ENCODE measurements at regions not wholly inside any gene's neighbourhood (a gene's known extent, or its start where the extent isn't known, plus 50 kb on each side); places are given as distances from the start of the nearest gene placed in this dataset.

DNA sequence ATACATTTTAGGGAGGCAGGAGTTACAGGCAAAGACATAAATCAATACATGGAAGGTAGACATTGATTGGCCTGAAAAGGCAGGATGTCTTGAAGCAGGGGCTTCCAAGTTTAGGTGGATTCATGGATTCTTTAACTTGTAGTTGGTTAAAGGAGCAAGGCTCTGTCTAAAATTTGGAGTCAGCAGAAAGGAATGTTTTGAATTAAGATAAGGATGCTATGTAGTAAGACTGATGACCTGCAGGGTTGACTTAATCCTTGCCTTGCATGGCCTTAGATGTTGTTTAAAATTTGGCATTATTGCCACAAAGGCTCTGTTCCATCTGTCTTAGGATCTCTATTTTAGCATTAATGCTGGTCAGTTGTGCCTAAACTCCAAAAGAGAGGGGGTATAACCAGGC, 171.3 kb downstream of the C5orf15 start:
- DNase-seq (ENCODE audit: low spot score), result no peak

DNA sequence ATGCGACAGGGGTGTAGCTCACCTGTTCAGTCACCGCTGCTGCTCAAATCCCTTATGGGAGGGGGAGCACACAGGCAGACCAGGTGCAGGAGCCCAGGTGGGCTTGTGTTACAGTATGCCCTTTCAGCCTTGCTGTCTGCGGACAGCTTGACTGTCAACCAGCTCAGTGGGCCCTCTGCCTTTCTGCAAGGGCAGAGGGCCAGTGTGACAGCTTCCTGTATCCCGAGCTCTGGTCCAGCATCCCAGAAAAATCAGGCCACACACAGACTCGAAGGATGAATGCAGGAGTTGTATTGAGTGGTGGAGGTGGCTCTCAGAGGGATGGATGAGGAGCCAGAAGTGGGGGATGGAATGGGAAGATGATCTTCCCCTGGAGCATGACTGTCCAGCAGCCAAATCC, 172.2 kb downstream of the C5orf15 start:
- DNase-seq (ENCODE audit: low spot score), result no peak

DNA sequence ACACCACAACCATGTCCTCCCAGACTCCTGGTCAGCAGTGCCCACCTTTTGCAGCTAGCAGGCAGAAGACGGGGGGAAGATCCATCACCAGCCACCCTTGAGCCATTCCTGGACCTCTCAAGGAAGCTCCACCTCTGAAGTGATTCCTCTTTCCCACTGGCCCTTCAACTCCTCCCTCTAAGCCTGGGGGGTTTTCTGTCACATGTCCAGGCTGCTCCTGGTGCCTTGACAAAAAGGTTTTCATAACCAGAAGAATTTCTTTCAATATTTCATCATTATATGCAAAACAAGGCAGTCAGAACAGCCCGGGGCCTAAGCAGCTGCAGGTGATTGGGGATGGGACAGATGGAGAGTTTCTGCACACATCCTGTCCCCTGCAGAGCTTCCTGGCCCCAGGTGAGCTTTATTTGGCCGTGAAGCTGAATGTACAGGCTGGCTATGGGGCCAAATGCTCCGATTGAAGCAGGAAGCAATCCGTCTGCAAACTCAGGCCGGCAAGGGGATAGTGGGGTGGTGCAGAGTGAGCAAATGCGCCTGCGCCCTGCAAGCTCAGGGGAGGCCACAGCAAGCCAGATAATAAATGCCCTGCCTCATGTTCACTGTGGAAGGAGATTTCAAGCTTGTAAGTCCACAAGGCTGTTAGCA, 173.5 kb downstream of the C5orf15 start:
- no peak for DNase-seq (ENCODE audit: low spot score)

DNA sequence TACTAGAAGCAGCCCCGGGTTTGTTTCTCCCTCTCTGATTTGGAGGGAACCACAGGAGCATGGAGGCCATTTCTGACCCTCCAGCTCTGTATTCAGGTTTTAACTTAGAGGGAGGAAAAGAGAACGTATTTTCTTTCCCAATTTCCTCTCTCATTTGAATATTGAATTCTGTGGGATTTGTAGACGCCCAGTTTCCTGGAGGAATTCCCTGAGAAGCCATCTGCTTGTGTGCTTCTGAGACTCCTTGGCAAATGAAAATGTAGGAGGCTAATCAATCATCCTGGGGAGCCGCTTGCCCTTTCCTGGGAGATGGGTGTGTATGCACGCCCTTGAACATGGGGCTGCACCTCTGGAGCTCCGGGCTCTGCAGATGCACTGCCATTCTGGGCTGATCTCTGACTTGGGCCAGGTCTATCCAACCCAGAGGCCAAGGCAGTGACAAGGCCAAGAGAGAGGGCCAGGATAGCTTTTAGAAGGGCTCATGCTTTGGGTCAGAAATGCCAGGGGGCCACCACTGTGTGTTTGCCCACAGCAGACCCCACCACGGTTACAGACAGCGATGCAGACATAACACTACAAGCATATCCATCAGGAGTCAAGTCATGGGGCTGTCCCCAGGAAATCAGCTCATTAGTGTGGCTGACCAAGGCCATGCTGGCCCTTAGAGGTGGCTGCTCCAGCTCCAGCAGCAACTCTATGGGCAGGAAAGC, 174.5 kb downstream of the C5orf15 start:
- DNase-seq (ENCODE audit: low spot score), result no peak

DNA sequence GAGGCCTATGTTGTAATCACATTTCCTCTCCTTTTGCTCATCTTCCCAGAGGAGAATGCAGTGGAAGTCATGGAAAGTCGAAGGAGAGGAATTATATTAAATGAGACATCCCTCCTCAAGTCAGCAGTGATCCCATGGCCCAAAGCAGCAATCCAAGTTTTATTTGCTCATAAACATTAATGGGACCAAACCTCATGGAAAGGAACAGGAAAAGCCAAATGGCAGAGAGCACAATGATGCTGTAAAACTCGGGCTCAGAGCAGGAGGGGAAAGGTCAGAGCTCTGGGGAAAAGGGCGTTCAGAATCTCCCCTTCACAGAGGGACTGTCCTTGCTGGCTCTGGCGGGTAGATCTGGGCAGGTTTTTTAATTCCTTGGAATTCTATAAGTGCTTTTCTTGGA, 175.8 kb downstream of the C5orf15 start:
- DNase-seq (ENCODE audit: low spot score), result no peak

DNA sequence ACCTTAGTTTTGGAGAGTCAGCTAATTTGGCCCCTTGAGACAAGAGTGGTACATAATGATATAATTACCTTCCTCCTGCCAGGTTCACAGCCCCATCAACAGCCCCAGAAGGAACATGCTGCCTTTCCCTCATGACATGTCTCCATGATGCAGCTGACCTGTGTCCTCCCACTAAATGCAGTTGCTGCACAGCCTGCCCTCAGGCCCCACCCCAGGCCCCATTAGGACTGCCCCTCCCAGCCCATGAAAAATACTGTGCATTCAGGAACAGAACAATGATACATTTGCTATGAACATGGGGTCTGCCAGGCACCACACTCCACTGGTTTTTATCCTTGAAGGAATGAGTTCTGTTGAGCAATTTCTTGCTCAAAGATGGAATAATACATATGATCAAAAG, 176.4 kb downstream of the C5orf15 start:
- no peak for DNase-seq (ENCODE audit: low spot score)

DNA sequence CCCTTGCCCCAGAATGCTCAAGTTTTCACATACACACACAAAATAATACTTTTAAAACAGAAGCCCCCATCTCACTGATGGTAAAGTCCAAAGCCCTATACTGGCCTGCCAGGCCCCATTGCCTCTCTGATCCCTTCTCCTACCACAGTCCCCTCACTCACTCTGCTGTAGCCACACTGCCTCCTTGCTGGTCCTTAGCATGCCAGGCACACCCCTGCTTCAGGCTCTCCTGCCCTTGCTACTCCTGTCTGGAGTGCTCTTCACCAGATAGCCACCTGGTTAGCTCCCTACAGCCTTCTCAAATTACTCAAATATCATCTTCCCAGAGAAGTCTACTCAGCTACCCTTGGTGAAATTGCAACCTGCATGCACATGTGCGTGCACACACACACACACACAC, 177.5 kb downstream of the C5orf15 start:
- no peak for DNase-seq (ENCODE audit: low spot score)

DNA sequence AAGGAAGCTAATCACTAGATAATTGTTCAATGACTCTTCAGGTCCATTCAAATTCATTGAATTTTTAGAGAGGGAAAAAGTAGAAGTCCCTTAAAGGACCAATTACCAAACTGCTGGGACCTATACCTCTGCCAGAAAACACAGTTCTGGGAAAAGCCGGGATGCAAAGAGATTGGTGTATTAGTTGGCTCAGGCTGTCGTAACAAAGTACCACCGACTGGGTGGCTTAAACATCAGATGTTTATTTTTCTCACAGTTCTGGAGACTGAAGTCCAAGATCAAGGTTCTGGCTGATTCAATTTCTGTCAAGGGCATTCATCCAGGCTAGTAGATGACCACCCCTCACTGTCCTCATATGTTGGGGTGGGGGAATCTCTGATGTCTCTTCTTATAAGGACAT, 177.1 kb upstream of the FSTL4 start:
- no peak for DNase-seq (ENCODE audit: low spot score)

DNA sequence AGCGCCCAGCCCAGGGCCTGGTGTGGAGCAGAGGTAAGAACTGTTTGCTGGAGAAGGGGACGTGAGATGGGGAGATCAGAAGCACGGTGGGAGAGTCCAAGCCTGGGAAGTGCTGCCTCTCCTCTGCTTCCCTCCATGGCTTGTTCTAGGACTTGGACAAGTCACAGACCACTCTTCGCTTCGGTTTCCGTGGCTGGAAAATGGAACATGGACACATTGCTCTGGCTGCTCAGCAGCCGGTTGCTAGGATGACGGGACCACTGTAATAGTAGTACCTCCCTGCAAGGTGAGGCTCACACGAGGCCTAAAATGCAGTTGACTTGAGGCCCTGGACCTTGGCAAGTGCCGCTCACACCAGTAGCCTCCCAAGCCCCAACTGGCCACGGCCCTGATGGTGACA, 175.8 kb upstream of the FSTL4 start:
- no peak for DNase-seq (ENCODE audit: low spot score)

DNA sequence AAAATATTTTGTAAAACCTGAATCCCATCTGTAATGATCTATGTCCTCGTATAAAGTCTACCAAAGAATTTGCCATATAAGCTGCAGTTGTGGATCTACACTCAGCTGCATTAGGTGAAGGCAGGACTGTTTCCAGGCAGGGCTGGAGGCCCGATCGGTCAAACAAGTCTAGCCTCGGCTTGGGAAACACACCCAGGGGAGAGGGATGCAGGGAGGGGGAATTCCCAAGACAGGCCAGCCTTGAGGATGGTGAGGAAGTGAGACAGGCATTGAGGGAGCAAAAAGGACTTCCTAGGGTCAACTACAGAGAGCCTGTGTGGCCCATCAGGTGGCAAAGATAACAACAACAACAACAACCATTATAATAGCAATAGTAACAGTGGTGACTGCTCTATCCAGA, 174.1 kb upstream of the FSTL4 start:
- DNase-seq (ENCODE audit: low spot score), result no peak

DNA sequence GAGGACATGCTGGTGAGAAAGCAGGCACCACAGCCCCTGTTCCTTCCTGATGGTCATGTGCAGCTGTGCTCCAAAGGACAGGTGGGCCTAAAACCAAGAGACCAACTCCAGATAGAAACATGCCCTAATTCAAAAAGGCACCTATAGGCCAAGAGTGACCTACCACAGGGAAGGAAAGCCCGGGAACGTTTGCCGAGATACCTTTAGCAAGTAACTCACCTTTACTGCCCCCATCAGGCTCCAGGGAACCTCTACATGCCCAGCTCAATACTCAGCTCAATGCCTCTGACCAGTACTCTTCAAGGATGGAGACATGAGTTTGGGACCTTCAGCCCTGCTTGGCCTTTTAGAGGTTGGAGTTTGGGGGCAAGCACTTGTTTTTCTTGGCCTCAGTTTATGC, 172.8 kb upstream of the FSTL4 start:
- DNase-seq (ENCODE audit: low spot score), result no peak

DNA sequence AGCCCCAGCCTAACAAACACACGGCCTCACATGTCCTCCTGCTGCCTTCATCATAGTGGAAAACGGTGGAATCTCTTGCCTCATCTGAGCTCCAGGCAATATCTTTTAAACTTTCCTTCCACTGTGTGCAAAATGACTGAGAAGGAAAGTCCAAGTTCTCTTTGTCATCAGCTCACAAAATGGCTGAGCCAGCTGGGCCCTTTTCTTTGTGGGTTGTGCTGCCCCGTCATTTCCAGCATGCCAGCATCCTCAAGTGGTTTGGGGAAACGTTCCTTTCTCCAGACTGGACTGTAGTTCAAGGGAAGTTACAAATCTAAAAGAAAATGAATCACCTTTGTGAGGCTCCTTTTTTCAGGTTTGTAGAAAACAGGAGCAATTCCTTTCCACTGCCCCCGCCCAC, 171.1 kb upstream of the FSTL4 start:
- no peak for DNase-seq (ENCODE audit: low spot score)

DNA sequence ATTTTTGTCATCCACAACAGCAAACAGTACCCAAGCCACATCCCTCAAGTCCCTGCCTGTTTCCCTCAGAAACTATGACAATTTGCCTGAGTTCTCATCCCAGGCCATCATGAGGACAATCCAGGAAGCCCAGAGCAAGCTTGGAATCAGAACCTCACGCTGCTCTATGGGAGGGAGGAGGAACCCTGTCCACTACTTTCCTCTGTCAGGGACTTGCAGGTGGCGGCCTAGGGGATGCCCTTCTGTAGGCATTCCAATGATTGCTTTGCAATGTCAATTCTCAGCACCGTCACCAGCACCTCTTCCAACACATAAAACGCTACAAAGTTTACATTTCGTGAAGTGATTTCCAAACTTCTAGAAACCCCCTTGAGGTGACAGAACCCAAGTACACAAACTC, 170.4 kb upstream of the FSTL4 start:
- DNase-seq (ENCODE audit: low spot score), result no peak

DNA sequence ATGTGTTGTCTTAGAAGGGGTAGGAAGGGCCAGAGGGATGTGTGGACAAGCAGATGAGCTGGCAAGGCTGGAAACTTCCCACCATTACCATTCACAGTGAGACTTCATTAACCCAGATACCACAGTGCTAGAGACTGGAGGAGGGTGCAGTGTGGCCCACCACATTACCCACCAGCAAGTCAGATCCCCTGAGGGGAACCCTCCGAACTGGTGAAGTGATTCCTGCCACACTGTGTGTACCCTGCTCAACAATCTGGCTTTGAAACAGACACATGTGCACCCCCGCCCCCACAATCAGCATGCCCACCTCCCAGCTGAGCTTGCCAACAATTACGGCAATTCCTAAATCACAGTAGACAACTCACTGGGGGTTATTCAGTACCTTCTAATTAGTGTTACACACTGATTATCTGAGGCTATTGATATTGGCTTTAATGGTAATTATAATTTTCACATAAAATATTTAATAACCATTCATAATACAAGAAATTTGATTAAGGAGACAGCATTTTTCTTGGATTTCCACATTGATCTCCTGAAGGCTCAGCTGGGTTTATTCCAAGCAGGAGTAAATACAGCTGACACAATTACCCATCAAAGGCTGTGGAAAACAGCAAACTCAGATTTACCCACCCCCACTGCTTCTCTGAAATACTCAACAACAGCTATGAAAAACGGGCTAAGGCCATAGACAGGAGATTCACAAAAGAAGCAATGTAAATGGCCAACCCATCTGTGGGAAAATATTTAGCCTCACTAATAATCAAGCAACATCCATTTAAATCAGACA, 169.3 kb upstream of the FSTL4 start:
- no peak for DNase-seq (ENCODE audit: low spot score)

DNA sequence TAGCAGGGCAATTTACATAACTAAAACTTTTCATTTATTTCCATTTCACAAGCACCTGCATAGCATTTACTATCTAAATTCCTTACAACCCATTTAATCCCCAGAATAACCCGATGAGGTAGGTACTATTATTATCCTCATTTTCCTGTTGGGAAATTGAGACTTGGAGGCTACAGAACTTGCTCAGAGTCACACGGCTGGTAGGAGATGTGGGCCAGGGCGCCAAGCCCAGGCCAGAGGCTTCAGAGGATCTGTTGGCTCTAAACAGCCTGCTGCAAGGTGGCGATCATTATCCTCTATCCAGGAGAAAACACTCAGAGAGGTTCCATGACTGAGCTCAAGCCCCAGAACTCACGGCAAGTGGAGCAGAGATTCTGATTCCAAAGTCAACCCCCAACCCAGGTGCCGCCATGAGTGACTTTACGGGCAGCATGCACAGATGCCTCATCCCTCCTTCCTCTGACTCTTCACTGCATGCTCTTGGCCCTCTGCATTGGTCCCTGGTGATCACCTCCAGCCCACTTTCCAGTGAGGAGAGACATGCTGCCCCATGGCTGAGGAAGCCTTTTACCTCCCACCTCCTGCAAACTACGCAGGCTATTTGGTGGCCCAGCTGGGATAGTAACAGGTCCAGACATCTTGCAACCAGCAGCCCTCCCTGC, 168.4 kb upstream of the FSTL4 start:
- DNase-seq (ENCODE audit: low spot score), result no peak

DNA sequence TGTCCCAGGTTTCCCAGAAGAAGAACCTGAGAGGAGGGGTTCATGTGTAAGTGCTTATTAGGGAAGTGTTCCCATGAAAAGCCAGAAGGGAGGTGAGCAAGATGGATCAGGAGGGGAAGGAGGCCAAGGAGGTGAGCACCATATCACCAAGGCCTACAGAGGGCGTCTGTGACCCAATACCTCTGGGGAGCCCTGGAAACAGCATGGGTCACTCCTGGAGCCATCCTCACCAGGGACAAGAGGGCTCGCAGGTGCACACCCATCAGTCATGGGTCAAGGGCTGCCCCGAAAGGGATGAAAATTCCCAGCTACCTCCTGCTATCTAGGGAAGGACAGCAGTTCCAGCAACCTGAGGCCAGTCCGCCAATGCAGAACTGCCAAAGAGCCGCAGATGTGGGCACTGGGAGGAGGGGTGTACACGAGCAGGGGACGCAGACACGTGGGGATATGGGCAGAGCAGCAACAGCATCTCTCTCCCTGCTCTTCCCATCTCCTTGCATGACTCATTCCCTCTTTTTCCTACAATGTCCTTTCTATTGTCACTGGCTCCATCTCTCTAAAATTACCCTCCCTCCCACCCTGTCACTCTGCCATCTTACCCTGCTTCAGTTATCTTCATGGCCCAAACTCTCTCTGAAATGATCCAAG, 167.6 kb upstream of the FSTL4 start:
- DNase-seq (ENCODE audit: low spot score), result no peak

DNA sequence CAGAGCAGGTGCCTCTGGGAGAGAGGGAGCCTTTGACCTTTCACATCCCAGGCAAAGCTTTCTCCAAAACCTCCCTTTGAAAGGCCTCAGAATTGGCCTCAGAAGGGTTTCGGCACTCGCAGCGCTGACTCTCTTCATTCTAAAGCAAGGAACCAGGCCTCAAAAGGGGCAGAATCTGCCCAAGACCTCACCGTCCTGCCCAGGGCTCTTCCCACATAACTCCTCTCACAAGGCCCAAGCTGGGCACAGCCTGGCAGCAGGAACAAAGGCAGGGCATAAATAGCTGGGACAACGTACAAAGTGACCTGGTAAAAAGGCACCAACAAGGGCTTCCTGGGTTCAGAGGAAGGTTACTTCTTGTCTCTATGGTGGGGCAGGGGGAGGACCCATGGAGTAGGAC, 166.3 kb upstream of the FSTL4 start:
- no peak for DNase-seq (ENCODE audit: low spot score)

DNA sequence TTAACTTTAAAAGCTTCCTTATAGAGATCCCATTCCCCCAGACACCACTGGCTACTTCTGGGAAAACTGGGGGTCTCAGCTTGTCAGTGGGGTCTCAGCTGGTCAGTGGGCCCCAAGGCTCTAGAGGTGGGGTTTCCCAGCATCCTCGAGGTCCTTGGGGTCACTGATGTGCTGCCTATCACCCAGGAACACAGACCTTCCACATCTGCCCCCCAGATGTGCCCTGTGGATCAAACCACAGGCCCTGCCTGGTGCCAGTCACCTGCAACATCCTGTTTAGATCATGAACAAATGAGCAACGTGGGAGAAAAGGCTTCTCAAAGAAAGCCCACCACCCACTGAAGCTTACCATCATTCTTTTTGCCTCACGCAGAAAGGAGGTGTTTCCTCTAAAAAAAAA, 165.6 kb upstream of the FSTL4 start:
- DNase-seq (ENCODE audit: low spot score), result no peak

DNA sequence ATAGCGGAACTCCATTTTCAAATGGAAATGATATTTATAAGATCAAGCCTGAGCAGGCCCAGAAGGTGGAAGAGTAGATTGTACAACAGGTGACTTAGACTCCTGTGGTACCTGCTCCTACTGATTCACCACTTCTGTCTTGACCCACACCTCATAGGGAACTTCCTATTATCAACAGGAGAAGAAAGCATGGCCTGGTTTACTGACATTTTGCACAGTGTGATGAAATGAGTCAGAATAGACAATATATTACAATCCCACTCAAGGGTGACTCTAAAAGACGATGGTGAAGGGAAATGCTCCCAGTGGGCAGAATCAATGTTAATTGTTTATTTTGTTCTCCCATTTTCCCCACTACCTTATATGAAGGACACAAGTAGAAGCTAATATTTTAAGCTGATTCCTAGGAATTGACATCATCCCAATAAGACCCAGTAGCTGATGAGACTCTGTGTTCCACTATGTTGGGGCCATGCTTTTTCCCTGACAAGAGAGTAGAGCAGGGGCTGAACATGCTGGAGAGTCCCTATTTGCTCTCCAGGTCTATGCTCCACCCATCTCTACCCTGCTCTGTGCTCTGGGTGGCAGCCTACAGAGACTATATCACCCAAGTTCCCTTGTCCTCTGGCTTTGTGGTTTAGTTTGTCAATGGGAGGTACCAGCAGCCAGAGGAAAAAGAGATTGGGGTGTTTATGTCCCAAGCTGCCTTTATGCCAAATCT, 163.4 kb upstream of the FSTL4 start:
- DNase-seq (ENCODE audit: low spot score), result no peak

DNA sequence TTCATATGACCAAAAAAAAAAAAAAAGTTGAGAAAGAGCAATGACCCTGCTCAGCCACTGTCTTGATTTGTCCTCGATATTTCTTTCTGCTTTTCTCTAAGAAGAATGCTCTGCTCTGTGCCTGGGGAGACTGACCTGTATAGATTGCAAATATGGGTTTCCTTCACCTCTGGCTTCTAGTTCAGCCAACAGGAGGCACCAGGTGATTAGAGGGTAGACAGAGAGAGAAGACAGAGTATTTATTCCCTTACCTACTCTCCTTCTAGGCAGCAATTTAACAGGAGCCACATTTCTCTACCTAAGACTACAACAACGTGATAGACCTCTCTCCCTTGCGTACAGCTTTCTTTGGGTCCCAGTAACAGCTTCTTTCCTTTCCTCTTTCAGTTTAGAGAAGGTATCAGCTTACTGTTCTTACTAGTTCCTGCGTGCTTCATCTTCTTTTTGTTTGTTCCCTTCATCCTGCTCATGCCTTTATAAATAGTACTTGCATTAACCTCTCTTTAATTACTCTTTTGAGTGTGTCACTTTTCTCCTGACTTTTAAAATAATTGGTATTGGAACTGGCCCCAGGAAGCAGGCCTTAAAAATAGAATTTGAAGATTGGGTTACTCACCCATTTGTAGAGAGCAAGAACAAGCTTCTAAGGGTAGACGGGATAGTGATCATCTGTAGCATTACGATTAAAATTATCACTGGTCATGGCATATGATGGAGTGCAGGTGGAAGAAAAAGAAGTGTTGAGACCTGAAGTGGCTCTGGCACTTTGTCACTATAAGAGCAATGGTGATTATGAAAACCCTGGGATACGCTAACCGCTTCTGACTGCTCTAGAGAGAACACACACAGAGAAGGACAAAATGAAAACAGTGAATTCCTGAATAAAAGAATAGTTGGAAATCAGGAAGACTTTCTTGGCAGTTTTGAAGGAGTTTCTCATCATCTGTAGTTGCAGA, 161.2 kb upstream of the FSTL4 start:
- DNase-seq (ENCODE audit: low spot score), result no peak
